Activated CD4-positive, alpha-beta memory T cell treated with anti-CD3 and anti-CD28 coated beads for 36 hours (primary cell): ENCODE measurements at regions not wholly inside any gene's neighbourhood (a gene's known extent, or its start where the extent isn't known, plus 50 kb on each side); places are given as distances from the start of the nearest gene placed in this dataset.
"Not testable (repeated sequence)": the region's sequence is repeated elsewhere in the genome, so short reads cannot be mapped to it uniquely, and the experiment has no call there.

Experiments used
- CTCF ChIA-PET: fragments of 350-600 bp; sonication (Branson Sonifier 250); formaldehyde crosslinking; loops from one replicate; lab custom pipeline; 2021; ENCODE audit warnings: antibody characterized with exemption, inconsistent platforms; lab: Charles Lee
- POLR2A ChIA-PET: fragments of 350-600 bp; sonication (Branson Sonifier 250); formaldehyde crosslinking; loops from one replicate; lab custom pipeline; 2021; ENCODE audit warnings: antibody characterized with exemption; lab: Charles Lee
- DNase-seq: peaks from one replicate; pipeline ENCODE4 v3.0.0-alpha.2; 2020
- H3K27ac Mint-ChIP-seq: one replicate; pipeline ENCODE4 v1.8.0; 2021; ENCODE audit warnings: mixed read lengths
- H3K27me3 Mint-ChIP-seq: one replicate; pipeline ENCODE4 v1.8.0; 2021; ENCODE audit warnings: mixed read lengths
- H3K36me3 Mint-ChIP-seq: one replicate; pipeline ENCODE4 v1.8.0; 2021; ENCODE audit warnings: mixed read lengths
- H3K4me1 Mint-ChIP-seq: one replicate; pipeline ENCODE4 v1.8.0; 2021; ENCODE audit warnings: low read depth, mixed read lengths
- H3K4me3 Mint-ChIP-seq: one replicate; pipeline ENCODE4 v1.8.0; 2021; ENCODE audit warnings: mild to moderate bottlenecking, mixed read lengths
- H3K9me3 Mint-ChIP-seq: one replicate; pipeline ENCODE4 v1.8.0; 2021; ENCODE audit warnings: mixed read lengths
- intact Hi-C: fragments of 100-400 bp; cut with micrococcal nuclease; formaldehyde crosslinking; loops from one replicate; pipeline ENCODE4 v1.15.1; 2023

DNA sequence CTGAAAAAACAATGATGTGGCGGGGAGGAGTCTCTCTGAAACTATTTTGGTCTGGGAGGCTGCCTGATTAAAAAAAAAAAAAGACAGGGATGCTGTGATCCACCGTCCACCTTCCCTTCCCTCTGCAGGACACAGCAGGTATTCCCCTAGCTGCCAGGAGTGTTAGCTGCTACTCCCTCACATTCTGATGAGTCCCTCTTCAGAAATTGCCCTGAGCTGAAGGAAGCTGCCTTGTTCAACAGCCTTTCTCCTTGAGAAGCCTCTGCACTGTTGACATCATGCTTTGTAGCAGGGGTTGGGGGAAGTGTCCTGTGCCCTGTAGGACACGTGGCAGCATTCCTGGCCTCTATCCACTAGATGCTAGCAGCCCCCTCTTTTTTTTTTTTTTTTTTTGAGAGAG is 71.7 kb upstream of the ZMYND8 start:
- ChIA-PET POLR2A (no interaction called here), CTCF (no interaction called here)
- H3K9me3 Mint-ChIP-seq: peaks cover 11% of the 10 kb centered on the region
- intact Hi-C loops: no loop called here
- H3K27me3 Mint-ChIP-seq: no peaks in the 10 kb centered on the region
- no peak overlapping the region for H3K27ac Mint-ChIP-seq
- H3K36me3 Mint-ChIP-seq: peaks cover 9% of the 10 kb centered on the region
- no peak overlapping the region for H3K4me3 Mint-ChIP-seq
- DNase-seq: no peak
- no peaks in the 10 kb centered on the region for H3K4me1 Mint-ChIP-seq

GRCh38 chr20:47428851-47429336 is 72.4 kb upstream of the ZMYND8 start:
- H3K4me3 Mint-ChIP-seq: no peak overlapping the region
- peaks cover 9% of the 10 kb centered on the region for H3K36me3 Mint-ChIP-seq
- ChIA-PET CTCF (no interaction called here), POLR2A (no interaction called here)
- no peak overlapping the region for H3K27ac Mint-ChIP-seq
- H3K9me3 Mint-ChIP-seq: peaks cover 11% of the 10 kb centered on the region
- no peaks in the 10 kb centered on the region for H3K4me1 Mint-ChIP-seq
- intact Hi-C loops: no loop called here
- no peaks in the 10 kb centered on the region for H3K27me3 Mint-ChIP-seq
- DNase-seq: no peak

GRCh38 chr20:47429409-47429808 is 72.3 kb upstream of the NCOA3 start:
- Mint-ChIP-seq H3K36me3 (peaks cover 9% of the 10 kb centered on the region), H3K4me1 (no peaks in the 10 kb centered on the region), H3K27me3 (no peaks in the 10 kb centered on the region), H3K4me3 (no peak overlapping the region), H3K27ac (no peak overlapping the region), H3K9me3 (peaks cover 11% of the 10 kb centered on the region)
- intact Hi-C loops: no loop called here
- DNase-seq: no peak
- POLR2A ChIA-PET: no interaction called here
- CTCF ChIA-PET: no interaction called here

- peaks cover 9% of the 10 kb centered on the region for H3K36me3 Mint-ChIP-seq
- peaks cover 11% of the 10 kb centered on the region for H3K9me3 Mint-ChIP-seq
- H3K4me3 Mint-ChIP-seq: no peak overlapping the region
- no peaks in the 10 kb centered on the region for H3K4me1 Mint-ChIP-seq
- POLR2A ChIA-PET: no interaction called here
- H3K27me3 Mint-ChIP-seq: no peaks in the 10 kb centered on the region
- CTCF ChIA-PET: no interaction called here
- H3K27ac Mint-ChIP-seq: no peak overlapping the region
- DNase-seq: no peak
- intact Hi-C loops: no loop called here
These were observed 70.7 kb upstream of the NCOA3 start for GRCh38 chr20:47430862-47431588.

DNA sequence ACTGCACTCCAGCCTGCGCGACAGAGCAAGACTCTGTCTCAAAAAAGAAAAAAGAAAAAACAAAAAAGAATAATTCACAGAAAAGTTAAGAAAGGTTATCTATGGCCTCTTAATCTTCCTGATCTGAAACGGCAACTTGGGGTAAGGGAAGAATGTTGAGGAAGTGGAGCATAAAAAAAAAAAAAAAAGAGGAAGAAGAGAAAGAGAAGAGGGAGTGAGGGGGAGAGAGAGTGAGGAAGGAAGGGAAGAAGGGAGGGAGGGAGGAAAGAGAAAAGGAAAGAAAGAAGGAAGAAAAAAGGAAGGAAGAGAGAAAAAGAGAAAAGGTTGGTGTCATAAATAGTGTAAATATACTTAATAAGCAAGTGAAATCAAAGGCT is 68.9 kb upstream of the NCOA3 start:
- Mint-ChIP-seq H3K4me1 (no peaks in the 10 kb centered on the region), H3K27ac (no peak overlapping the region), H3K36me3 (peaks cover under 1% of the 10 kb centered on the region), H3K4me3 (no peak overlapping the region), H3K27me3 (no peaks in the 10 kb centered on the region), H3K9me3 (peaks cover under 1% of the 10 kb centered on the region)
- ChIA-PET CTCF (no interaction called here), POLR2A (no interaction called here)
- DNase-seq: no peak
- intact Hi-C loops: no loop called here

- H3K27ac Mint-ChIP-seq, H3K4me3 Mint-ChIP-seq, H3K4me1 Mint-ChIP-seq, POLR2A ChIA-PET, DNase-seq, intact Hi-C loops, H3K27me3 Mint-ChIP-seq, H3K36me3 Mint-ChIP-seq, H3K9me3 Mint-ChIP-seq: not testable (repeated sequence)
- CTCF ChIA-PET: interaction anchor here (0.6 to 1.1 kb wide), 3 partner anchors 9 to 51 kb away, joined by 3 read pairs; no protein-coding TSS in a partner anchor
These were observed 67.4 kb upstream of the NCOA3 start for GRCh38 chr20:47434128-47434779.

DNA sequence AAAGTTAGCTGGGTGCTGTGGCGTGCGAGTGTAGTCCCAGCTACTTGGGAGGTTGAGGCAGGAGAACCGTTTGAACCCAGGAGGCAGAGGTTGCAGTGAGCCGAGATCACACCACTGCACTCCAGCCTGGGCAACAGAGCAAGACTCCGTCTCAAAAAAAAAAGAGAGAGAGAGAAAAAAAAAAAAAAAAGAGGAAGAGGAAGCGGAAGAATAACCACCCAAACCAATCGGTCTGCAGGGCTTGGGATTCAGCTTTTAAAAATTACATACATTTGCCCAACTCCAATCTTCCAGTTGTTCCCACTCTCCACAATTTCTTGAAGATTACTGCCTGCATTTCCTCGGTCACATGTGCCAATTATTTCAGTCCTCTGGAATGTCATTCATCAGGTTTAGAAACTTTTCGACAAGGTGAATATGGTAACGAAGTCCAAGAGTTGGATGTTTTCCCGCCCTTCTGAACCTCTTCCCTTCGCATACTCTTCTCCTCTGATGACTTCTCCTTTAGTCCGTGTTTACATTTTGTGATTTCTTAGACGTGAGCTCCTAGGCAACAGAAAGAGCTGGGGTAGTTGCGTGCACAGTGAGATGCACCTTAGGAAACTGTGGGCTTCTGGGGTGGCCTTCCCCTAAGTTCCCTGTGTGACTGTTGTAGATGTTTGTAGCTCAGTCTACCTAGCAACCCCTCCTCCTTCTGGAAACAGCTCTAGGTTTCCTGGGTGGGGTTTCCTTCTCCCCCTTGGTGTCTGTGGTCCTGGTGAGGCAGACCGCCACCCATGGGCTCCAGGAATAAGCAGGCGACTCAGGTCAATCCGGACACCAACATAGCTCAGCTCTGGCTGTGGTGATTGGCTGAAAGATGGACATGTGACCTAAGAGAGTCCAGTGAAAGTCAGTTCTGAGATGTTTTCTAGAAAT is 63.0 kb upstream of the NCOA3 start:
- H3K27me3 Mint-ChIP-seq: no peaks in the 10 kb centered on the region
- POLR2A ChIA-PET: no interaction called here
- H3K27ac Mint-ChIP-seq: no peak overlapping the region
- H3K36me3 Mint-ChIP-seq: no peaks in the 10 kb centered on the region
- CTCF ChIA-PET: interaction anchor here (0.8 to 1.7 kb wide), 2 partner anchors 55 to 225 kb away, joined by 3 to 9 read pairs; no protein-coding TSS in a partner anchor
- intact Hi-C loops: no loop called here
- peak; percentile 33 for DNase-seq
- no peaks in the 10 kb centered on the region for H3K9me3 Mint-ChIP-seq
- peaks cover 6% of the 10 kb centered on the region for H3K4me1 Mint-ChIP-seq
- no peak overlapping the region for H3K4me3 Mint-ChIP-seq

DNA sequence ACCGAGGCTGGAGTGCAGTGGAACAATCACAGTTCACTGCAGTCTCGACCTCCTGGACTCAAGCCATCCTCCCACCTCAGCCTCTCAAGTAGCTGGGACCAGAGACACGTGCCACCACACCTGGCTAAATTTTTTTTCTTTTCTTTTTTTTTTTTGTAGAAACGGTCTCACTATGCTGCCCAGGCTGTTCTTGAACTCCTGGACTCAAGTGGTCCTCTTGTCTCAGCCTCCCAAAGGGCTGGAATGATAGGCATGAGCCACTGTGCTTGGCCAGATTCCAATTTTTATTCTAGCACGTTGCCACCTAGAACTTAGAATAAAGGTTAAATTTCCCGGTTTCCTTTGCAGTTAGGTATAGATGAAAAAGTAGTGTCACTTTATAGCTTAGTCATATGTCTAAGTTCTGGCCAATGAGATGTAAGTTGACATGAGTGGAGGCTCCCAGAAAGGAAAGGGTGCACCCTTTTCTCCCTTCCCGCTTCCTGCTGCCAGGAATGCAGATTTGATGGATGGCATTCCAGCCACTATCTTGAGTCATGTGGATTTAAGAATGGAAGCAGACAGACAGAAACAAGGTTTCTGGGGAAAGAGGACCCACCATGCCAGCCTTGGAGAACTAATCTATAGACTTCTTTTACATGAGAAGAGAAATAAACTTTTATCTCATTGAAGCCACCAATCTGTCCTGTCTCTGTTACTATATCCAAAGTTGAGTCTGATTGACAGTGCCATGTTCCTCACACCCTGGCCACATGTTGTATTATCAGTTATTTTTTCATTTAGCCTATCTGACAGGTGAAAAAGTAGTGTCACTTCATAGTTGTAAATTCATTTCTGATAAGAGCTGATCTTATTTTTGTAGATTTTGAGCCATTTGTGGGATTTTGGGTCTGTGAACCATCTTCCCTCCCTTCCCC is 60.6 kb upstream of the NCOA3 start:
- H3K4me3 Mint-ChIP-seq: no peak overlapping the region
- POLR2A ChIA-PET: interaction anchor here (0.6 kb wide), 1 partner anchor 17 kb away, joined by 3 read pairs; no protein-coding TSS in a partner anchor
- intact Hi-C loops: no loop called here

GRCh38 chr20:47441774-47442150 is 59.9 kb upstream of the NCOA3 start:
- H3K27ac Mint-ChIP-seq: no peak overlapping the region
- POLR2A ChIA-PET: interaction anchor here (0.6 kb wide), 1 partner anchor 17 kb away, joined by 3 read pairs; no protein-coding TSS in a partner anchor
- no peak overlapping the region for H3K4me3 Mint-ChIP-seq
- no peaks in the 10 kb centered on the region for H3K9me3 Mint-ChIP-seq
- CTCF ChIA-PET: interaction anchor here (1.3 kb wide), 1 partner anchor 57 kb away, joined by 4 read pairs; no protein-coding TSS in a partner anchor
- no peaks in the 10 kb centered on the region for H3K36me3 Mint-ChIP-seq
- peaks cover 6% of the 10 kb centered on the region for H3K4me1 Mint-ChIP-seq
- intact Hi-C loops: no loop called here
- no peaks in the 10 kb centered on the region for H3K27me3 Mint-ChIP-seq
- DNase-seq: no peak

More for the DNA sequence above, 60.6 kb upstream of the NCOA3 start:
- DNase-seq: no peak
- Mint-ChIP-seq H3K36me3 (no peaks in the 10 kb centered on the region), H3K4me1 (peaks cover 6% of the 10 kb centered on the region), H3K9me3 (no peaks in the 10 kb centered on the region), H3K27me3 (no peaks in the 10 kb centered on the region), H3K27ac (no peak overlapping the region)
- CTCF ChIA-PET: interaction anchor here (1.3 kb wide), 1 partner anchor 57 kb away, joined by 4 read pairs; no protein-coding TSS in a partner anchor

DNA sequence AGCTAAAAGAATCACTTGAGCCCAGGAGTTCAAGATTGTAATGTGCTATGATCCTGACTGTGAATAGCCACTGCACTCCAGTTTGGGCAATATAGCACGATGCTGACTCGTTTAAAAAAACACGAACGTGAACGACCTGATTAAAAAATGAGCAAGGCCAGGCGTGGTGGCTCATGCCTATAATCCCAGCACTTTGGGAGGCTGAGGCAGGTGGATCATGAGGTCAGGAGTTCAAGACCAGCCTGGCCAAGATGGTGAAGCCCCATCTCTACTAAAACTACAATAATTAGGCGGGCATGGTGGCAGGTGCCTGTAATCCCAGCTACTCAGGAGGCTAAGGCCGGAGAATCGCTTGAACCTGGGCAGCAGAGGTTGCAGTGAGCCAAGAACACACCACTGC is 58.6 kb upstream of the NCOA3 start:
- intact Hi-C loops, H3K4me3 Mint-ChIP-seq, H3K9me3 Mint-ChIP-seq, H3K27ac Mint-ChIP-seq, CTCF ChIA-PET, H3K27me3 Mint-ChIP-seq, POLR2A ChIA-PET, DNase-seq, H3K36me3 Mint-ChIP-seq, H3K4me1 Mint-ChIP-seq: not testable (repeated sequence)

DNA sequence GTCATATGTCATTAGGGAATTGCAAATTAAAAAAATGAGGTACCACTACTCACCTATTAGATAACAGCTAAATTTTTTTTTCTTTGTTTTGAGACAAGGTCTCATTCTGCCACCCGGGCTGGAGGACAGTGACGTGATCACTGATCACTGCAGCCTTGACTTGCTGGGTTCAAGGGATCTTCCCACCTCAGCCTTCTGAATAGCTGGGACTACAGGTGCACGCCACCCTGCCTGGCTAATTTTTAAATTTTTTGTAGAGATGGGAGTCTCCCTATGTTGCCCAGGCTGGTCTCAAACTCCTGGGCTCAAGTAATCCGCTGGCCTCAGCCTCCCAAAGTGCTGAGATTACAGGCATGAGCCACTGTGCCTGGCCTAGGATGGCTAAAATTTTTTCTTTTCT is 57.1 kb upstream of the NCOA3 start:
- ChIA-PET CTCF (interaction anchor here (0.7 kb wide), 1 partner anchor 176 kb away, joined by 3 read pairs; no protein-coding TSS in a partner anchor), POLR2A (no interaction called here)
- no peaks in the 10 kb centered on the region for H3K9me3 Mint-ChIP-seq
- intact Hi-C loops: no loop called here
- no peaks in the 10 kb centered on the region for H3K27me3 Mint-ChIP-seq
- no peak for DNase-seq
- no peaks in the 10 kb centered on the region for H3K4me1 Mint-ChIP-seq
- H3K36me3 Mint-ChIP-seq: no peaks in the 10 kb centered on the region
- H3K4me3 Mint-ChIP-seq: no peak overlapping the region
- H3K27ac Mint-ChIP-seq: no peak overlapping the region
